Neural progenitor cell (in vitro differentiated cells): ENCODE measurements at regions not wholly inside any gene's neighbourhood (a gene's known extent, or its start where the extent isn't known, plus 50 kb on each side); places are given as distances from the start of the nearest gene placed in this dataset.

Source experiments
- CTCF ChIP-seq: fragments of 200-600 bp; sonication (generic); IDR thresholded peaks from 2 replicates; pipeline ENCODE4 v1.5.1; 2017; ENCODE audit warnings: antibody characterized with exemption, mild to moderate bottlenecking
- EZH2 ChIP-seq: fragments of 200-600 bp; sonication (generic); IDR thresholded peaks from 2 replicates; pipeline ENCODE4 v1.6.1; 2017; ENCODE audit warnings: antibody characterized with exemption, mild to moderate bottlenecking, moderate library complexity

GRCh38 chrX:121195719-121196118 lies 148.3 kb downstream of the GLUD2 start:
- TF ChIP-seq CTCF (no peak), EZH2 (no peak)
